ENCODE measurements at regions not wholly inside any gene's neighbourhood (a gene's known extent, or its start where the extent isn't known, plus 50 kb on each side); places are given as distances from the start of the nearest gene placed in this dataset.

- no peaks in the 10 kb centered on the region for H3K36me3 ChIP-seq
- H3K27ac ChIP-seq: no peak overlapping the region
- intact Hi-C loops (cut with DNase I; ENCODE audit: low total_unique reads): no loop called here
- H3K9me3 ChIP-seq: no peaks in the 10 kb centered on the region
- no peaks in the 10 kb centered on the region for H3K27me3 ChIP-seq
- no peak for DNase-seq
- no peak overlapping the region for H3K4me3 ChIP-seq
- TF ChIP-seq POLR2A (IDR thresholded peaks at IDR 0.05) (no peak), CTCF (IDR thresholded peaks at IDR 0.05) (no peak)
- H3K4me1 ChIP-seq: no peaks in the 10 kb centered on the region
These were observed 94.6 kb downstream of the MC4R start for GRCh38 chr18:60277855-60278480.

- Histone ChIP-seq H3K36me3 (no peaks in the 10 kb centered on the region), H3K4me1 (no peaks in the 10 kb centered on the region), H3K27me3 (no peaks in the 10 kb centered on the region), H3K4me3 (no peak overlapping the region), H3K27ac (no peak overlapping the region), H3K9me3 (no peaks in the 10 kb centered on the region)
- no peak for DNase-seq
- TF ChIP-seq POLR2A (IDR thresholded peaks at IDR 0.05) (no peak), CTCF (IDR thresholded peaks at IDR 0.05) (no peak)
- intact Hi-C loops (cut with DNase I; ENCODE audit: low total_unique reads): no loop called here
These were observed 105.0 kb downstream of the MC4R start for GRCh38 chr18:60267391-60268058.

- no peaks in the 10 kb centered on the region for H3K27me3 ChIP-seq
- no peaks in the 10 kb centered on the region for H3K36me3 ChIP-seq
- no peak for TF ChIP-seq POLR2A (IDR thresholded peaks at IDR 0.05)
- no peak for TF ChIP-seq CTCF (IDR thresholded peaks at IDR 0.05)
- no peak overlapping the region for H3K4me3 ChIP-seq
- H3K4me1 ChIP-seq: no peaks in the 10 kb centered on the region
- DNase-seq: no peak
- intact Hi-C loops (cut with DNase I; ENCODE audit: low total_unique reads): no loop called here
- H3K9me3 ChIP-seq: no peaks in the 10 kb centered on the region
- H3K27ac ChIP-seq: no peak overlapping the region
These were observed 106.0 kb downstream of the MC4R start for GRCh38 chr18:60266558-60266957.

- H3K4me3 ChIP-seq: no peak overlapping the region
- no peak for DNase-seq
- H3K4me1 ChIP-seq: no peaks in the 10 kb centered on the region
- H3K27ac ChIP-seq: no peak overlapping the region
- no peaks in the 10 kb centered on the region for H3K36me3 ChIP-seq
- intact Hi-C loops (cut with DNase I; ENCODE audit: low total_unique reads): no loop called here
- no peaks in the 10 kb centered on the region for H3K27me3 ChIP-seq
- no peak for TF ChIP-seq POLR2A (IDR thresholded peaks at IDR 0.05)
- TF ChIP-seq CTCF (IDR thresholded peaks at IDR 0.05): no peak
- no peaks in the 10 kb centered on the region for H3K9me3 ChIP-seq
These were observed 113.4 kb downstream of the MC4R start for GRCh38 chr18:60259052-60259681.

- intact Hi-C loops (cut with DNase I; ENCODE audit: low total_unique reads): no loop called here
- H3K9me3 ChIP-seq: no peaks in the 10 kb centered on the region
- H3K4me1 ChIP-seq: no peaks in the 10 kb centered on the region
- no peak for TF ChIP-seq CTCF (IDR thresholded peaks at IDR 0.05)
- TF ChIP-seq POLR2A (IDR thresholded peaks at IDR 0.05): no peak
- H3K36me3 ChIP-seq: no peaks in the 10 kb centered on the region
- H3K4me3 ChIP-seq: no peak overlapping the region
- H3K27me3 ChIP-seq: no peaks in the 10 kb centered on the region
- no peak for DNase-seq
- no peak overlapping the region for H3K27ac ChIP-seq
These were observed 123.2 kb downstream of the MC4R start for GRCh38 chr18:60249388-60249787.
